ENCODE measurements at regions not wholly inside any gene's neighbourhood (a gene's known extent, or its start where the extent isn't known, plus 50 kb on each side); places are given as distances from the start of the nearest gene placed in this dataset.

DNA sequence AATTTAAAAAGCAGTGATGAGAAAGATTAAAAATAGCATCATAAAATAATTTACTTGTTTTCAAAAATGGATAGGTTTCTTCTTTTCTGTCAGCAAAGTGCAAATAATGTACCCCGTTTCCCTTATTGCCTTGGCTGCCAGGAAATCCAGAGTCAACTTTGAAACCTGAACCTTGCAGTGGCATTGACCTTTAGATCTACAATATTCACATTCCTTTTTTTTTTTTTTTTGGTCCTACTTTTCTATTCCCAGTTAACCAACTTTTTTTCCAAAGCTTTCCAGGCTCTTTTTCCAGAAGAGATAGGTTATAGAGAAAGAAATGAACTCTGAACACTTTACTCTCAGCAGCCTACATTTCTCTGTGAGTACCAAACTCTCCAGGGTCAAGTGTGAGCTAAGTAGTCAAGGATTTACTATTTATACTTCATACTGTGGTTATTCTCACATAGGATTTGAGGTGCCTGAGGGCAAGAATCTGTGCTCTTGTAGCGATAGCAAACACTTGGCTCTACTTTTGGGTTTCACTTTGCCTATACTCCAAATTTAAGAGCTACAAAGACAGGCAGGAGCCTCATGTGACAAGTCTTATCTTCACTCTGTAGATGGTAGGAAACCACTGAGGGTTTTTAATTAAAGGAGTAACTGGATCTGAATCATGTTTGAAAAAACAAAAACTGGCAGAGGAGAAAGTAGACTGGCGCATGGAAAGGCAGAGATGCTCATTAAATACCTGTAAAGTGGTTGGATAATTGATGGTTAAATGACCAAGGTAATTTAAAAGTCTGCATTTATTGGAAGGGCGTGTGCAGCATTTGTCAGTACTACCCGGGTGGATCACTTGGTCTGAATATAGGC, 63.2 kb upstream of the TMEM17 start:
- no peak overlapping the region for H3K4me3 ChIP-seq (ENCODE audit: low read length)
- TF ChIP-seq, protein P1, sequence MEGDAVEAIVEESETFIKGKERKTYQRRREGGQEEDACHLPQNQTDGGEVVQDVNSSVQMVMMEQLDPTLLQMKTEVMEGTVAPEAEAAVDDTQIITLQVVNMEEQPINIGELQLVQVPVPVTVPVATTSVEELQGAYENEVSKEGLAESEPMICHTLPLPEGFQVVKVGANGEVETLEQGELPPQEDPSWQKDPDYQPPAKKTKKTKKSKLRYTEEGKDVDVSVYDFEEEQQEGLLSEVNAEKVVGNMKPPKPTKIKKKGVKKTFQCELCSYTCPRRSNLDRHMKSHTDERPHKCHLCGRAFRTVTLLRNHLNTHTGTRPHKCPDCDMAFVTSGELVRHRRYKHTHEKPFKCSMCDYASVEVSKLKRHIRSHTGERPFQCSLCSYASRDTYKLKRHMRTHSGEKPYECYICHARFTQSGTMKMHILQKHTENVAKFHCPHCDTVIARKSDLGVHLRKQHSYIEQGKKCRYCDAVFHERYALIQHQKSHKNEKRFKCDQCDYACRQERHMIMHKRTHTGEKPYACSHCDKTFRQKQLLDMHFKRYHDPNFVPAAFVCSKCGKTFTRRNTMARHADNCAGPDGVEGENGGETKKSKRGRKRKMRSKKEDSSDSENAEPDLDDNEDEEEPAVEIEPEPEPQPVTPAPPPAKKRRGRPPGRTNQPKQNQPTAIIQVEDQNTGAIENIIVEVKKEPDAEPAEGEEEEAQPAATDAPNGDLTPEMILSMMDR (IDR thresholded peaks at IDR 0.05; ENCODE audit: insufficient read depth, low read depth, low read length, missing control alignments) = no peak
- peak; percentile 14 for DNase-seq (ENCODE audit: low read depth)

DNA sequence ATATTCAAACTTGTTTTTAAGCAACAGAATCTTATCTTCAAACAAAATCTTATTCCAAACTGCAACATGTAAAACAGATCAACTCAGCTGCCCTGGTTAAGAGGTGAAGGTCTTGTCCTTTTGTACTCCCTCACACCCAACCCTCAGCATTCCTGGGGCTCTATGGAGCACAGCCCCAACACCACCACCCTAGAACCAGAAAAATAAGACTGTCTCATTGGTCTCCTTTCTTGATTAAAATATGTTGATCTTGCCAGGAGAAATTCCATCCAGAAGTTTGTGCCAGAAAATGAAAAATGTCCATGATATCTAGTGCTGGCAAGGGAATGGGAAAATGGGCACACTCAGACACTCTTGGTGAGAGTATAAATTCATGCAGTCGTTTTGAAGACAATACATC, 62.1 kb upstream of the TMEM17 start:
- DNase-seq (ENCODE audit: low read depth) = no peak
- TF ChIP-seq, protein P1 (IDR thresholded peaks at IDR 0.05; ENCODE audit: insufficient read depth, low read depth, low read length, missing control alignments) = no peak

DNA sequence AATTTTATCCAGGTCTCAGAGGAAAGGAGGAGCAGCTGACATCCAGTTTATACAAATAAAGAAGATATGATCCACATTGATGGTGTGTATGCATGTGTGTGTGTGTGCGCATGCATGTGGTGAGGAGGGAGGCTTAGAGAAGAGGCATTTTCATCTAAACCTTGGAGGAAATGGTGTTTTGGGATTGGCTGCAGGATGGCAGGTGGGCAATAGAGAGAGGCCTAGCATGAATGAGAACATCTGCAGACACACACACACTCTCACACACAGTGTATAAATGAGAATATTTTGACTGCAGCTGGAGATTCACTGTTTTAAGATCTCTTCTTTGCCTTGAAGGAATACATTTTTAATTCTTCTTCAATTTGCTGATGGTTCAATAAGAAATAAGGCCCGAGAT, 61.7 kb upstream of the TMEM17 start:
- TF ChIP-seq, protein P1 (IDR thresholded peaks at IDR 0.05; ENCODE audit: insufficient read depth, low read depth, low read length, missing control alignments) = no peak
- DNase-seq (ENCODE audit: low read depth) = no peak
- no peak overlapping the region for H3K4me3 ChIP-seq (ENCODE audit: low read length)

More for the DNA sequence above, 62.1 kb upstream of the TMEM17 start:
- no peak overlapping the region for H3K4me3 ChIP-seq (ENCODE audit: low read length)

DNA sequence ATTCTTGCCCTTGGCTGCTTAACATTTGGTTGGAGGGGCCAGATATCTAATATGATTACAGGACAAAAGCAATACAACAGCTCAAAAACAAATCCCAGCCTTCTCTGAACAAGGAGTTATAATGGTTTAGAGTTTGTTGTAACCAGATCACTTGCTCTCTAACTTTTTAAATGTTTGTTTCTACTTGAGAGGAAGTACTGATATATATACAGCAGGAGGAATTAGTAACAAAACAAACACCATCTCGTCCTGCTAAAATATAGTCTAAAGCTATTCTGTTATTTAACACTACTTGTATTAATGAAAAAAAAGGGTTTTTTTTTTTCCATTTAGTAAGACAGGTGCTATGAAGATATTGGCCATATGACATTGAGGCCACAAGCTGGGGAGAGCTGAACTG, 60.9 kb upstream of the TMEM17 start:
- TF ChIP-seq, protein P1 (IDR thresholded peaks at IDR 0.05; ENCODE audit: insufficient read depth, low read depth, low read length, missing control alignments) = no peak
- DNase-seq (ENCODE audit: low read depth) = no peak
- no peak overlapping the region for H3K4me3 ChIP-seq (ENCODE audit: low read length)

DNA sequence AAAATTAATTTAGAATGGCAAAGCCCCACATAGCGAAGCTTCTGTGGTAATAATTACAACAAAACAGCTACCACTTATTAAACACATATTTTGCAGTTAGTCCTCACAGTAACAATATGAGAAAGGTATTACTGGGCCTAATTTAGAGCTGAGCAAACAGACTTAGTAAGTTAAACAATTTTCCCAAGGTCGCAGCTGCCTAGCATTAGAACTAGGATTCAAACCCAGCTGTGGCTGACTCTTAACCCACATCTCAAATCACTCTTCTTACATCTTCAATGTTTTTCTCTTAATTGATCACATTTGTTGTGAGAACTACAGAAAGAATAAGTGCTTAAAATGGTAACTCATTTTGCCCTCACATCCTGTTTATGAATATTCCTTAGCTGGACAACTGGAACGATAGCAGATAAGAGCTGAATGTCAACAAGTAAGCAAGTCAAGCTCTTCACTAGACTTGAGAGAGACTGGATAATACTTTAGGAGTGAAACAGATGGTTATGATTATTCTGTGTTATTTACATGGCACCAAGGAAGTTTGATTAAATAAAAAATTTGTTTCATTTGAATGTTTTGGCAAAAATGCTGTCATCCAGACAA, 59.4 kb upstream of the TMEM17 start:
- H3K4me3 ChIP-seq (ENCODE audit: low read length) = no peak overlapping the region
- TF ChIP-seq, protein P1 (IDR thresholded peaks at IDR 0.05; ENCODE audit: insufficient read depth, low read depth, low read length, missing control alignments) = no peak
- no peak for DNase-seq (ENCODE audit: low read depth)

DNA sequence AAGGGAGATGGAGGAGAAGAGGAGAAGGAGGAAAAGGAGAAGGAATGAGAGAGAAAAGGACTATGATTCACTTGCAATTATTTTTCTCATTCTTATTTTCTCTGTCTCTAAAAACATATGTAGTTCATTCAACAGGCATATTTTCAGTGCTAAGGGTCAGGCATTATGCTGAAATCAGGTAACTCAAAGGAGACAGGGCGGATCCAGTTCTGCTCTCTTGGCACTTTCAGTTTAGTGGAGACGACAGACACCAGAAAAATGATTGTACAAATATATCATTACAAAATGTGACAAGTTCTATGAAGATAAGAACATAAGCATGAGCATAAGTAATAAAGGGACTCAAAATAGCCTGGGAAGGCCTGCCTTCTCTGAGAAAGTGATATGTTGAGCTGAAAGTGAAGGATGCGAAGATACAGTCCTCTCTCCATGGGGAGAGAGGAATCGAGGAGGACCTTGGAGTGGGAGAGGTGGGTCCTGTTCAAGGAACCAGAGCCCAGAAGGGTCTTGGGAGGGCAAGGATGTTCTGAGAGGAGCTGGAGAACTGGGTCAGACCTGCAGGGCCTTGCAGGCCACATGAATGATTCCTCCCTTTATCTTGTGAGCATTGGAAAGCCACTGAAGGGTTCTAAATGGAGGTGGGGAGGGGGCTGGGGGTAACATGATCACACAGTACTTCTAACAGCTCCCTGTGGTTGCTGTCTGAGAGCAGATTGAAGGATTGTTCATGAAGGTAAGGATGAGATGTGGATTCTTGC, 58.6 kb upstream of the TMEM17 start:
- DNase-seq (ENCODE audit: low read depth) = no peak
- no peak overlapping the region for H3K4me3 ChIP-seq (ENCODE audit: low read length)
- TF ChIP-seq, protein P1 (IDR thresholded peaks at IDR 0.05; ENCODE audit: insufficient read depth, low read depth, low read length, missing control alignments) = no peak
